ENCODE measurements at regions not wholly inside any gene's neighbourhood (a gene's known extent, or its start where the extent isn't known, plus 50 kb on each side); places are given as distances from the start of the nearest gene placed in this dataset.

- no peak for TF ChIP-seq EP300 (IDR thresholded peaks at IDR 0.05; ENCODE audit: borderline replicate concordance)
- TF ChIP-seq FOXM1 (IDR thresholded peaks at IDR 0.05; ENCODE audit: borderline replicate concordance, low read depth): no peak
- no peak for TF ChIP-seq REST (IDR thresholded peaks at IDR 0.05; ENCODE audit: low read depth)
- no peak for TF ChIP-seq TCF12 (IDR thresholded peaks at IDR 0.05; ENCODE audit: low read depth)
- no peak for TF ChIP-seq RAD21 (IDR thresholded peaks at IDR 0.05; ENCODE audit: low read depth)
- no peak for TF ChIP-seq EGR1 (IDR thresholded peaks at IDR 0.05)
- no peak for TF ChIP-seq CREB1 (IDR thresholded peaks at IDR 0.05; ENCODE audit: low read depth)
These were observed 266.0 kb upstream of the CRY1 start for GRCh38 chr12:107359382-107359781.

All from Ishikawa (cell line).